ENCODE measurements at regions not wholly inside any gene's neighbourhood (a gene's known extent, or its start where the extent isn't known, plus 50 kb on each side); places are given as distances from the start of the nearest gene placed in this dataset.

DNA sequence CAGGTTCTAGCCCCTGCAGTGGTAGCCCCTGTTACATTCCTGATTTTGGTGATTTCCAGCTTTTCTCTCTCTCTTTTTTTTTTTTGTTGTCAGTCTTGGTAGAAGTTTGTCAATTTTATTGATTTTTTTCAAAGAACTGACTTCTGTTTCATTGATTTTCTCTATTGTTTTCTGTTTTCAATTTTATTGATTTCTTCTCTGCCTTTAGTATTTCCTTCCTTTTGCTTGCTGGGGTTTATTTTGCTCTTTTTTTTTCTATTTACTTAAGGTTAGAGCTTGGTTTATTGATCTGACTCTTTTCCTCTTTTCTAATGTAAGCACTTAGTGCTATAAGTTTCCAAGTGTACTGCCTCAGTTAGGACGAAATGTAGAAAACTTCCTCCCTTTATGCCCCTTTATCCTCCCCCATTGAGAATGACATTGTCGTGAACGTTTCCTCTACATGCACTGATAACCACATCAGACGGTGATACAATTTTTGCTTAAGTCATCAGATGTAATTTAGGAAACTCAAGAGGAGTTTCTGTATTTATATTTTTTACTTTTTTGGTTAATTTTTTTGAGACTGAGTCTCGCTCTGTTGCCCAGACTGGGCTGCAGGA lies 81.1 kb upstream of the HS6ST1 start:
- TF ChIP-seq, protein P1, sequence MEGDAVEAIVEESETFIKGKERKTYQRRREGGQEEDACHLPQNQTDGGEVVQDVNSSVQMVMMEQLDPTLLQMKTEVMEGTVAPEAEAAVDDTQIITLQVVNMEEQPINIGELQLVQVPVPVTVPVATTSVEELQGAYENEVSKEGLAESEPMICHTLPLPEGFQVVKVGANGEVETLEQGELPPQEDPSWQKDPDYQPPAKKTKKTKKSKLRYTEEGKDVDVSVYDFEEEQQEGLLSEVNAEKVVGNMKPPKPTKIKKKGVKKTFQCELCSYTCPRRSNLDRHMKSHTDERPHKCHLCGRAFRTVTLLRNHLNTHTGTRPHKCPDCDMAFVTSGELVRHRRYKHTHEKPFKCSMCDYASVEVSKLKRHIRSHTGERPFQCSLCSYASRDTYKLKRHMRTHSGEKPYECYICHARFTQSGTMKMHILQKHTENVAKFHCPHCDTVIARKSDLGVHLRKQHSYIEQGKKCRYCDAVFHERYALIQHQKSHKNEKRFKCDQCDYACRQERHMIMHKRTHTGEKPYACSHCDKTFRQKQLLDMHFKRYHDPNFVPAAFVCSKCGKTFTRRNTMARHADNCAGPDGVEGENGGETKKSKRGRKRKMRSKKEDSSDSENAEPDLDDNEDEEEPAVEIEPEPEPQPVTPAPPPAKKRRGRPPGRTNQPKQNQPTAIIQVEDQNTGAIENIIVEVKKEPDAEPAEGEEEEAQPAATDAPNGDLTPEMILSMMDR (conservative IDR thresholded peaks at IDR 0.05) = no peak
- no peak for TF ChIP-seq EZH2 (IDR thresholded peaks at IDR 0.05; ENCODE audit: low read depth)
